Epidermal melanocyte (primary cell): ENCODE measurements at regions not wholly inside any gene's neighbourhood (a gene's known extent, or its start where the extent isn't known, plus 50 kb on each side); places are given as distances from the start of the nearest gene placed in this dataset.
"Not testable (repeated sequence)": the region's sequence is repeated elsewhere in the genome, so short reads cannot be mapped to it uniquely, and the experiment has no call there.

ENCODE experiments used
- DNase-seq: peaks from one replicate; pipeline ENCODE4 v3.0.0; 2011; ENCODE audit warnings: low spot score; ENCODE audit not compliant: insufficient read length

- DNase-seq: not testable (repeated sequence)
These were observed 223.4 kb upstream of the IRAK1BP1 start for GRCh38 chr6:78643976-78644375.

- not testable (repeated sequence) for DNase-seq
These were observed 220.6 kb upstream of the IRAK1BP1 start for GRCh38 chr6:78646542-78647415.

GRCh38 chr6:78665819-78666218 is 201.5 kb upstream of the IRAK1BP1 start:
- not testable (repeated sequence) for DNase-seq

DNA sequence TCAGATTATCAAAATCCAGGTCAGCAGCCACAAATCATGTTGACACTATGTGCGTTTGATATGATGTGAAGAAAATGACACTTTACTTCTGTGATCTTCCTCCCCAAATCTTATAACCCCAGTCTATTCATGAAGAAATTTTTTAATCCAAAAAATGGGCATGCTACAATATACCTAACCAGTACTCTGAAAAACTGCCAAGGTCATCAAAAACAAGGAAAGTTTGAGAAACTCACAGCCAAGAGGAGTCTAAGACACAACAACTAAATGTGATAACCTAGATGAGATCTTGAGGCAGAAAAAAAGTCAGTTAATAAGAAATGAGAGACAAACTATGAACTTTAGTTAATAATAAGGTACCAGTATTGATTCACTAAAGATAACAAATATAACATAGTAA is 200.6 kb upstream of the IRAK1BP1 start:
- DNase-seq: no peak

DNA sequence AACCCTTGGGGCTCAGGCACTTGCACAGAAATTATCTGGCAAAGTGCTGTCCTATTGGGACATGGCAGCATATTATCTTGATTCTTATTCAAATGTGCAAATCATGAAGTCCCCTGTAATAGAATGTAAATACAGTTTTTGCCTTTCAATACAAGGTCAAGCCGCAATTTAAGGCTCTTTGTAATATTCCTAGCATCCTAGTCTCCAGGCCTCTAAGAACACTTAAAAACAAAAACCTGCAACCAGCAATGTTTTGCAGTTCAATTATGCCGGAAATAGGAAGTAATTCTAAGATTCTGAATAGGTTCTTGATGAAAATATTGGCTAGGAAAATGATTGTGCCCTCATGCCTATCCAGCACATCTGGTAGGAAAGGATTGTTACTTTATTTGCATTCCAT is 197.2 kb upstream of the IRAK1BP1 start:
- no peak for DNase-seq

DNA sequence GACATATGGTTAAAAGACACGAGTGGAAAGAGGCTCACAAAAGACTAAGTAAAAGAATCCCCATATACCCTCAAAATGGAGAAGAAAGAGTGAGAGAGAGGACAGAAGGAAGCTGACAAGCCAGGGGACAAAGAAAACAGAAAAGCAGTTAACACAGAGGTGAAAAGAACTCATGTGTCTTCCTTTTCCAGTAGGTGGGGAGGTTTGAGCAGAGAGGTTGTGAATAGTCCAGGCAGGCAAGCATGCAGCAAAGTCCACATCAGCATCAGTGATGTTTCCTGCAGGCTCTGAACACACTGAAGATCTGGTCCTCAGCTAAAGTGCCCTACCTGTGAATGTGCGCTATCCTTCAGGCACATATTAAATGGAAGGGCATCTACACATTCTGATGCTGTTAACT is 196.5 kb upstream of the IRAK1BP1 start:
- DNase-seq: no peak

- DNase-seq: not testable (repeated sequence)
These were observed 191.0 kb upstream of the IRAK1BP1 start for GRCh38 chr6:78676069-78677007.

DNA sequence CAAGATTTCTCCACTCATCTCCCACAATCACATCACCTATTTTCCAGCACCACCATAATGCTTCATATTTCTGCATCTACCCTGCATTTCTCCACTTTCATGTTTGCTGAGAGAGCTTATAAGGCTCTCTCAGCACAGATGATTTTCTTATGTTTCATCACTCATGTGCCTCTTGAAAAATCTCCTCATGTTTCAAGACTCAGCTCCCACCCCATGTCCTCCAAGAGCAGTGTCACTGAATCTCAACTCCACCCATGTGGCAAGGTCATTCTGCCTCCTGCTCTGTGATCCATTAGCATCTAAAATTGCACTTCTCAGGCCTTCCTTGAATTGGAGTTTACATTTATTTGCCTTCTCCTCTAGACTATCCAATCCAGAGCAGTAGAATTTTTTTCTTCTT is 178.7 kb upstream of the IRAK1BP1 start:
- DNase-seq: no peak

DNA sequence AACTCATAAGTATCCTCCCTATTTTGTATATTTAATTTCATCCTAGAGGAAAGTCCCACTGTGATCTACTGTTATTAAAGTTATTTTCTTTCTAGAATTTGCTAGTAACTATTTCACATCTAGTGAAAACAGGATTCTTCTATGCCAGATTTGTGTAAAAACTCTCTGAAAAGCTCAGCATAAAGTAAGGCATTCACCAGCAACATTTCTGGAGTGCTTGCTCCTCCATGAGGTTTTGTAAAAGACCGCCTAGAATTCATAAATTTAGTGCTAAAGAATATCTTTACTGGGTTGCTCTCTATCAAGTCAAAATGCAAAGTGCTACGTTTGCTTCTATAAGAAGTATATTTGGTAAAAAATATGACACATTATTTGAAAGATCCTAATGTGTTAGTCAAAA is 173.5 kb upstream of the IRAK1BP1 start:
- DNase-seq: no peak

- DNase-seq: not testable (repeated sequence)
These were observed 172.7 kb upstream of the IRAK1BP1 start for GRCh38 chr6:78694628-78695027.

DNA sequence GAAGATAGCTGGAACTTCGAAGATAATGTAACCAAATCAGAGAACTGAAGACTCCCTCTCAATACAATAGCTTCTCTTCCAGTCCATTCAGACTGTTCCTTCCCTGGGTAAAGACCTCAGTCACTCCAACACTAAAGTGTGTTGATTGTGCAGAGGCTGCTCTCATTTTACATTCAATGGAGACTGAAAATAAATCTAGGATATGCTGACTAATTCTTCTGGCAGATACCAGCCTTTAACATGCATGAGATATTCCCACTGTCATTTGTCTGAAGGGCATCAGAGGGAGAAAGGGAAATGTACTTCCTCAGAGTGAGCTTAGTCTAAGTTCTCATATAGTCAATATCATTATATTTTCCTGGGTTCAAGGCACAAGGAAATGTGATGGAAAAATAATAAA is 166.4 kb upstream of the IRAK1BP1 start:
- no peak for DNase-seq

GRCh38 chr6:78701407-78701806 is 165.9 kb upstream of the IRAK1BP1 start:
- no peak for DNase-seq

DNA sequence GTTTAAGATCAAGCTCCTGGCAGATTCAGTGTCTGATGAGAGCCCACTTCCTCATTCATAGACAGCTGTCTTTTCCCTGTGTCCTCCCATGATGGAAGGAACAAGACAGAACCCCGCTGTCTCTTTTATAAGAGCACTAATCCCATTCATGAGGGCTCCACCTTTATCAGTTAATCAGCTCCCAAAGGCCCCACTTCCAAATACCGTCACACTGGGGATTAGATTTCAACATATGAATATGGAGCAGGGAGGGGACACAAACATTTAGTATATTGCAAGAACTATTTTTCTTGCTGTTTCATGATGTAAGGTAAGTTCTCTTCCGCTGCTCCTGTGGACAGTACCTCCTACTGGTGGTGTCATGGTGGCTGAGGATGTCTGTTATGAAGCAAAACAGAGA is 158.3 kb upstream of the IRAK1BP1 start:
- DNase-seq: no peak

DNA sequence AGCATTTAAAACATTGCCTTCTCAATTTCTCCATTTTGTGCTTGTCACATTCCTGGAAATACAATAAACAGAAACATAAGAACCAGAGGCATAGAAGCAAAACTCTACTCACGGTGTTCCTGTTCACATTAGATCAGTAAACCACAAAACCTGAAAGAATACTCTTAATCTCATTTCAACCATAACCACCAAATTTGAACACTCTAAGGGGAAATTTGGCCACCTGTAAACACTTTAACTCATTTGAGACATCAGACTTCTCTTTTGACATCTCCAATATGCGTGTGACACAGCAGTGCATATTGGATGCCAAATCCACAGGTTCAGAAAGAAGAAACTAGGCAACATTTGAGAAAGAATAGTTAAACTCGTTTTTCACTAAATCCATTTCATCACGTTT is 153.8 kb upstream of the IRAK1BP1 start:
- no peak for DNase-seq

GRCh38 chr6:78744144-78744543 is 123.2 kb upstream of the IRAK1BP1 start:
- no peak for DNase-seq

GRCh38 chr6:78746457-78746856 is 120.9 kb upstream of the IRAK1BP1 start:
- DNase-seq: no peak

GRCh38 chr6:78749326-78749725 is 118.0 kb upstream of the IRAK1BP1 start:
- no peak for DNase-seq

GRCh38 chr6:78758297-78758798 is 109.0 kb upstream of the IRAK1BP1 start:
- DNase-seq: not testable (repeated sequence)

DNA sequence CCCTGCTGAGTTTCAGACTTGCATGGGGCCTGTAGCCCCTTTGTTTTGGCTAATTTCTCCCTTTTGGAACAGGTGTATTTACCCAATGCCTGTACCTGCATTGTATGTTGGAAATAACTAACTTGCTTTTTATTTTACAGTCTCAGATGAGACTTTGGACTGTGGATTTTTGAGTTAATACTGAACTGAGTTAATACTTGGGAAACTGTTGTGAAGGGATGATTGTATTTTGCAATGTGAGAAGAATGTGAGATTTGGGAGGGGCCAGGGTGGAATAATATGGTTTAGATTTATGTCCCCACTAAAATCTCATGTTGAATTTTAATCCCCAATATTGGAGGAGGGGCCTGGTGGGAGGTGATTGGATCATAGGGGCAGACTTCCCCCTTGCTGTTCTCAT is 99.1 kb upstream of the IRAK1BP1 start:
- no peak for DNase-seq

DNA sequence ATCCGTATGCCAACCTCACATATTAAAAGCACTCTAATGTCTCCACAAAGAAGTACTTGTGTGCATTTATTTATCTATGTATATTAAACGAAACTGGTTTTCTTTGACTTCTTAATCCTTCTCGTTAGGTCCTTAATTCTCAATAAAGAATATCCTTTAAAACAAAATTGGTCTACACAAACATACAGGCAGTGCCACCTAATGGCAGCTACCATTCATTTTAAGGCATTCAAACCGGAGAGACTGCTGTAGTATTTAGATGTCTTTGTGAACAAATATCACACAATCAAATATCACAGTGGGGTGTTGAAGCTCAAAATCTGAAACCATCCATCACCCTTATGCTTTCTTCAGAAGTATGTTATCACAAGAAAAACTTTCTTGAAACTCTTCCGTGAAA is 96.6 kb upstream of the IRAK1BP1 start:
- no peak for DNase-seq

GRCh38 chr6:78771586-78771985 is 95.8 kb upstream of the IRAK1BP1 start:
- DNase-seq: no peak

DNA sequence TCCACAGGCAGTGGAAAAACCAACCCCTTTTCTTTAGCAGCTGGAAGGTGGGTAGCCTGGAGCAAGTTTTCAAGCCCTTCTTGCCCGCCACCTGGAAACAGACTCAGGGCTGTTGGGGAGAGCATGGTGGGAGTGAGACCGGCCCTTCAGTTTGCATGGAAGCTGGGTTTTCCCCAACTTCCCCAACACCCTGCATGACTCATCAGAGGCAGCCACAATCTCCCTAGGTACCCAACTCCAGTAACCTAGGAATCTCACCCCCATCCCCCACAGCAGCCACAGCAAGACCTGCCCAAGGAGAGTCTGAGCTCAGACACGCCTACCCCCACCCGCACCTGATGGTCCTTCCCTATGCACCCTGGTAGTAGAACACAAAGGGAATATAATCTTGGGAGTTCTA is 86.3 kb upstream of the IRAK1BP1 start:
- no peak for DNase-seq
